Activated CD4-positive, CD25-positive, alpha-beta regulatory T cell (primary cell): ENCODE measurements at regions not wholly inside any gene's neighbourhood (a gene's known extent, or its start where the extent isn't known, plus 50 kb on each side); places are given as distances from the start of the nearest gene placed in this dataset.
"Not testable (repeated sequence)": the region's sequence is repeated elsewhere in the genome, so short reads cannot be mapped to it uniquely, and the experiment has no call there.

Experiments used
- DNase-seq, 4 experiments: peaks; one replicate each; lab custom pipeline; 2025; lab: John Stamatoyannopoulos, UW

- peak in 3 of 4 experiments; percentile 1 to 5 (median 2) for DNase-seq
Observed at GRCh38 chr4:101730291-101731117, 60.0 kb upstream of the BANK1 start.

- DNase-seq, result no peak
Observed at GRCh38 chr4:101727238-101727637, 63.3 kb upstream of the BANK1 start.

GRCh38 chr4:101724093-101724492, 66.4 kb upstream of the BANK1 start:
- DNase-seq, result no peak

- no peak for DNase-seq
Observed at GRCh38 chr4:101718810-101719209, 71.7 kb upstream of the BANK1 start.

- no peak for DNase-seq
Observed at GRCh38 chr4:101711590-101712260, 78.8 kb upstream of the BANK1 start.

GRCh38 chr4:101710806-101711205, 79.7 kb upstream of the BANK1 start:
- no peak for DNase-seq

GRCh38 chr4:101708293-101709039, 82.1 kb upstream of the BANK1 start:
- DNase-seq, result no peak

GRCh38 chr4:101707596-101707995, 82.9 kb upstream of the BANK1 start:
- DNase-seq, result no peak

GRCh38 chr4:101706535-101707057, 83.9 kb upstream of the BANK1 start:
- DNase-seq, result no peak

GRCh38 chr4:101701551-101701950, 89.0 kb upstream of the BANK1 start:
- no peak for DNase-seq

- DNase-seq, result no peak
Observed at GRCh38 chr4:101699441-101700124, 90.9 kb upstream of the BANK1 start.

GRCh38 chr4:101697266-101697665, 93.3 kb upstream of the BANK1 start:
- DNase-seq, result no peak

- DNase-seq, result no peak
Observed at GRCh38 chr4:101696276-101697010, 94.1 kb upstream of the BANK1 start.

GRCh38 chr4:101695176-101695575, 95.4 kb upstream of the BANK1 start:
- DNase-seq, result no peak

- not testable (repeated sequence) for DNase-seq
Observed at GRCh38 chr4:101694403-101694802, 96.1 kb upstream of the BANK1 start.

GRCh38 chr4:101693842-101694398, 96.6 kb upstream of the BANK1 start:
- no peak for DNase-seq

GRCh38 chr4:101689220-101689619, 101.3 kb upstream of the BANK1 start:
- no peak for DNase-seq

GRCh38 chr4:101685126-101685525, 105.4 kb upstream of the BANK1 start:
- DNase-seq, result no peak

GRCh38 chr4:101682946-101683345, 107.6 kb upstream of the BANK1 start:
- no peak for DNase-seq

- no peak for DNase-seq
Observed at GRCh38 chr4:101678180-101678579, 112.3 kb upstream of the BANK1 start.

GRCh38 chr4:101670897-101671296, 119.6 kb upstream of the BANK1 start:
- DNase-seq, result no peak
